Activated CD4-positive, alpha-beta T cell treated with anti-CD3 and anti-CD28 coated beads, Interleukin-2, Interleukin-6, amounts not matched to agents 100 ng/mL and 50 ng/mL, durations not matched to agents 16 hours and 8 hours (primary cell): ENCODE measurements at regions not wholly inside any gene's neighbourhood (a gene's known extent, or its start where the extent isn't known, plus 50 kb on each side); places are given as distances from the start of the nearest gene placed in this dataset.
"Not testable (repeated sequence)": the region's sequence is repeated elsewhere in the genome, so short reads cannot be mapped to it uniquely, and the experiment has no call there.

ENCODE experiments used
- DNase-seq: peaks from one replicate; pipeline ENCODE4 v3.0.0-alpha.2; 2020

- DNase-seq: no peak
Observed at GRCh38 chr2:89797320-89798038, 1106.0 kb downstream of the RPIA start.

GRCh38 chr2:89801207-89801606 is 1109.7 kb downstream of the RPIA start:
- not testable (repeated sequence) for DNase-seq

GRCh38 chr2:89806363-89806762 is 1114.9 kb downstream of the RPIA start:
- not testable (repeated sequence) for DNase-seq

DNA sequence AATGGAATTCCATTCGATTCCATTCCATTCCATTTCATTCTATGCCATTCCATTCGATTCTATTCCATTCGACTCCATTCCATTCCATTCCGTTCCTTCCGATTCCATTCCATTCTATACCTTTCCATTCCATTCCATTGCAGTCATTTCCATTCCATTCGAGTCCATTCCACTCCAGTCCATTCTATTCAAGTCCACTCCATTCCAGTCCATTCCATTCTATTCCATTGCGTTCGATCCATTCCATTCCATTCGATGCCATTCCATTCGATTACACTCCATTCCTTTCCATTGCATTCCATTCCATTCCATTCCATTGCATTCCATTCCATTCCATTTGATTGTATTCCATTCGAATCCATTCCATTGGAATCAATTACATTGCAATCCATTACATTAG is 1119.8 kb downstream of the RPIA start:
- DNase-seq: no peak

GRCh38 chr2:89811910-89812309 is 1120.4 kb downstream of the RPIA start:
- DNase-seq: not testable (repeated sequence)

DNA sequence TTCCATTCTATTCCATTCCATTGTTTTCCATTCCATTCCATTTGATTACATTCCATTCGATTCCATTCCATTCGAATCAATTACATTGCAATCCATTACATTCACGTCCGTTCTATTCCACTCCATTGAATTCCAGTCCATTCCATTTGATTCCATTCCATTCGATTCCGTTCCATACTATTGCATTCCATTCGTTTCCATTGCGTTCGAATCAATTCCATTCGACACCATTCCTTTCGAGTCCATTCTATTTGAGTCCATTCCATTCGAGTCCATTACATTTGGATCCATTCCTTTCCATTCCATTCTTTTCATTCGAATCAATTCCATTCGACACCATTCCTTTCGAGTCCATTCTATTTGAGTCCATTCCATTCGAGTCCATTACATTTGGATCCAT is 1122.9 kb downstream of the RPIA start:
- not testable (repeated sequence) for DNase-seq

GRCh38 chr2:89818873-89819272 is 1127.4 kb downstream of the RPIA start:
- no peak for DNase-seq

GRCh38 chr2:89819809-89820208 is 1128.3 kb downstream of the RPIA start:
- DNase-seq: no peak

GRCh38 chr2:89820248-89820647 is 1128.8 kb downstream of the RPIA start:
- no peak for DNase-seq

GRCh38 chr2:89821455-89821945 is 1130.0 kb downstream of the RPIA start:
- no peak for DNase-seq

- not testable (repeated sequence) for DNase-seq
Observed at GRCh38 chr2:89822342-89822741, 1130.9 kb downstream of the RPIA start.

DNA sequence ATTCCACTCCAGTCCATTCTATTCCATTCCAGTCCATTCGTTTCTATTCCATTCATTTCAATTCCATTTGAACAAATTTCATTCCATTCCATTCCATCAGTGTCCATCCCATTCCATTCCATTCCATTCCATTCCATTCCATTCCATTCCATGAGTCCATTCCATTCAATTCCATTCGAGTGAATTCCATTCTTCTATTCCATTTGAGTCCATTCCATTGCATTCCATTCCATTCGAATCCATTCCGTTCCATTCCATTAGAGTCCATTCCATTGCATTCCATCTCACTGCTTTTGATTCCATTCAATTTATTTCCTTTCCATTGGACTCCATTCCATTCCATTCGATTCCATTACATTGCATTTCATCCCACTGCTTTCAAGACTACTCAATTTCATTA is 1132.1 kb downstream of the RPIA start:
- DNase-seq: no peak

DNA sequence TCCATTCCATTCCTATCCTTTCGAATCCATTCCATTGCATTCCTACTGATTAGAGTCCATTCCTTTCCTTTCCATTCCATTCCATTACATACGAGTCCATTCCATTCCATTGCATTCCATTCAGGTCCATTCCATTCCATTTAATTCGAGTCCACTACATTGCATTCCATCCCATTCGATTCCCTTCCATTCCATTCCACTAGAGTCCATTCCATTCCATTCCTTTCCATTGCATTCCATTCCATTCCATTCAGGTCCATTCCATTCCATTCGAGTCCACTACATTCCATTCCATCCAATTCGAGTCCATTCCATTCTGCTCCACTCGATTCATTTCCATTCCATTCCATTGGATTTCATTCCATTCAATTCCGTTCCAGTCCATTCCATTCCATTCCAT is 1133.6 kb downstream of the RPIA start:
- DNase-seq: no peak

- DNase-seq: not testable (repeated sequence)
Observed at GRCh38 chr2:89826741-89827140, 1135.3 kb downstream of the RPIA start.

- not testable (repeated sequence) for DNase-seq
Observed at GRCh38 chr2:89827829-89828228, 1136.4 kb downstream of the RPIA start.

GRCh38 chr2:89828416-89828815 is 1136.9 kb downstream of the RPIA start:
- DNase-seq: not testable (repeated sequence)

GRCh38 chr2:89828961-89829631 is 1137.6 kb downstream of the RPIA start:
- not testable (repeated sequence) for DNase-seq

- DNase-seq: no peak
Observed at GRCh38 chr2:89829828-89830227, 1138.4 kb downstream of the RPIA start.

GRCh38 chr2:89830341-89831218 is 1139.1 kb downstream of the RPIA start:
- DNase-seq: not testable (repeated sequence)

DNA sequence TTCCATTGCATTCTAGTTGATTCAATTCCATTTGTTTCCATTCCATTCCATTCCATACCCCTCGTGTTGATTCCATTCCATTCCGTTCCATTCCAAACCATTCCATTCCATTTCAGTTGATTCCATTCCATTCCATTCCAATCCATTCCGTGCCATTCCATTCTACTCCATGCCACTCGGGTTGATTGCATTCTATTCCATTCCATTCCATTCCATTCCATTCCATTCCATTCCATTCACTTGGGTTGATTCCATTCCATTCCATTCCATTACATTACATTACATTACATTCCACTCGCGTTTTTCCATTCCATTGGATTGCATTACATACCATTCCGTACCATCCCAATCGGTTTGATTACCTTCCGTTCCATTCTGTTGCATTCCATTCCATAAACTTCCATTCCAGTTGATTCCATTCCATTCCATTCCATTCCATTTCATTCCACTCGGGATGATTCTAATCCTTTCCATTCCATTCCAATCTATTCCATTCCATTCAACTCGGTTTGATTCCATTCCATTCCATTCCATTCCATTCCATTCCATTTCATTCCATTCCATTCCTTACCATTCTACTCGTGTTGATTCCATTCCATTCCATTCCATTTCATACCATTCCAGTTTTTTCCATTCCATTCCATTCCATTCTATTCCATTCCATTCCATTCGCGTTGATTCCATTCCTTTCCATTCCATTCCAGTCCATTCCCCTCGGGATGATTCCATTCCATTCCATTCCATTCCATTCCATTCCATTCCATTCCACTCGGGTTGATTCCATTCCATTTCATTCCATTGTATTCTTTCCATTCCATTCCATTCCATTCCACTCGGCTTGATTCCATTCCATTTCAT is 1140.4 kb downstream of the RPIA start:
- no peak for DNase-seq

GRCh38 chr2:89833116-89833779 is 1141.8 kb downstream of the RPIA start:
- no peak for DNase-seq

DNA sequence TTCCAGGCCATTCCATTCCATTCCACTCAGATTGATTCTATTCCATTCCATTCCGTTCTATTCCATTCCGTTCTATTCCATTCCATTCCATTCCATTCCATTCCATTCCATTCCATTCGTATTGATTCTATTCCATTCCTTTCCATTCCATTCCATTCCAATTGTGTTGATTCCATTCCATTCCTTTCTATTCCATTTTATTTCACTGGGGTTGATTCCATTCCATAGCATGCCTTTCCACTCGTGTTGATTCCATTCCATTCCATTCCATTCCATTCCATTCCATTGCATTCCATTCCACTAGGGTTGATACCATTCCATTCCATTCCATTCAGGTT is 1142.3 kb downstream of the RPIA start:
- no peak for DNase-seq
